Pancreas (tissue), 10 donors: ENCODE measurements at regions not wholly inside any gene's neighbourhood (a gene's known extent, or its start where the extent isn't known, plus 50 kb on each side); places are given as distances from the start of the nearest gene placed in this dataset.
A peak's percentile ranks its signal among the peaks of the same experiment; 100 is the strongest.

Experiments used
- ATAC-seq, 4 donors: fragments of 200-7000 bp; cut with Tn5 transposase; one replicate each; pipeline versions ENCODE4 v1.8.0 to v1.9.1; 2020; ENCODE audit warnings: mild to moderate bottlenecking in 4 of 4, moderate library complexity in 4 of 4
- DNase-seq, 6 donors: peaks; one replicate each; pipeline ENCODE4 v3.0.0-alpha.2; 2020
- FAIRE-seq: peaks from 2 replicates; lab custom pipeline; 2012; peaks lifted over from hg19 to GRCh38; lab: Jason Lieb, UNC
- H3K27ac ChIP-seq, 4 donors: fragments of 200-600 bp; sonication (generic); 1 replicate in 3 of 4; 2 replicates in 1 of 4; pipeline versions ENCODE4 v1.5.0 to v1.8.0; 2020
- H3K27me3 ChIP-seq, 4 donors: fragments of 200-600 bp; one replicate each; pipeline ENCODE4 v1.8.0; 2021
- H3K36me3 ChIP-seq, 3 donors: fragments of 200-600 bp; sonication (generic) in 1 of 3; one replicate each; pipeline versions ENCODE4 v1.5.0 to v1.8.0; 2020 to 2021
- H3K4me1 ChIP-seq, 3 donors: fragments of 200-600 bp; one replicate each; pipeline ENCODE4 v1.8.0; 2021
- H3K4me3 ChIP-seq, 4 donors: fragments of 200-600 bp; sonication (generic) in 2 of 4; one replicate each; pipeline versions ENCODE4 v1.5.0 to v1.8.0; 2020 to 2021
- H3K9me3 ChIP-seq, 4 donors: fragments of 200-600 bp; one replicate each; pipeline ENCODE4 v1.8.0; 2021
- WGBS, 2 donors: extraction: QIAGEN DNeasy Blood & Tissue Kit; methylation state at CpG; one replicate each; pipeline ENCODE4 v1.1.7; 2013; 5-methylcytosine and 5-hydroxymethylcytosine counted together
- intact Hi-C, 3 donors: fragments of 100-400 bp; cut with DNase I; formaldehyde crosslinking; loops; one replicate each; pipeline versions ENCODE4 v1.11.1 to v1.14.2; 2022
- TF ChIP-seq, protein P1 (sequence below), 4 donors: fragments of 200-600 bp; sonication (generic) in 3 of 4; IDR thresholded peaks; one replicate each; pipeline versions ENCODE4 v1.5.0 to v1.8.0; 2021; ENCODE audit warnings: antibody characterized with exemption in 4 of 4
- donor health status: healthy with polysubstance abuse.
- donor health status: DM: no; HTN: no; CAD: no; lungs with moderate emphysema.
- donor health status: DM: no; HTN: no; CAD: no.
- donor health status: control.
- donor health status: control.
- donor health status: Bipolar disorder and iron deficiency.
- donor health status: DM: yes; HTN: yes; CAD: no.
- donor health status: DM: no; HTN: no; CAD: no.
- donor health status: DM: no; HTN: no; CAD: no.
- donor health status: DM: yes; HTN: yes; CAD: no.

DNA sequence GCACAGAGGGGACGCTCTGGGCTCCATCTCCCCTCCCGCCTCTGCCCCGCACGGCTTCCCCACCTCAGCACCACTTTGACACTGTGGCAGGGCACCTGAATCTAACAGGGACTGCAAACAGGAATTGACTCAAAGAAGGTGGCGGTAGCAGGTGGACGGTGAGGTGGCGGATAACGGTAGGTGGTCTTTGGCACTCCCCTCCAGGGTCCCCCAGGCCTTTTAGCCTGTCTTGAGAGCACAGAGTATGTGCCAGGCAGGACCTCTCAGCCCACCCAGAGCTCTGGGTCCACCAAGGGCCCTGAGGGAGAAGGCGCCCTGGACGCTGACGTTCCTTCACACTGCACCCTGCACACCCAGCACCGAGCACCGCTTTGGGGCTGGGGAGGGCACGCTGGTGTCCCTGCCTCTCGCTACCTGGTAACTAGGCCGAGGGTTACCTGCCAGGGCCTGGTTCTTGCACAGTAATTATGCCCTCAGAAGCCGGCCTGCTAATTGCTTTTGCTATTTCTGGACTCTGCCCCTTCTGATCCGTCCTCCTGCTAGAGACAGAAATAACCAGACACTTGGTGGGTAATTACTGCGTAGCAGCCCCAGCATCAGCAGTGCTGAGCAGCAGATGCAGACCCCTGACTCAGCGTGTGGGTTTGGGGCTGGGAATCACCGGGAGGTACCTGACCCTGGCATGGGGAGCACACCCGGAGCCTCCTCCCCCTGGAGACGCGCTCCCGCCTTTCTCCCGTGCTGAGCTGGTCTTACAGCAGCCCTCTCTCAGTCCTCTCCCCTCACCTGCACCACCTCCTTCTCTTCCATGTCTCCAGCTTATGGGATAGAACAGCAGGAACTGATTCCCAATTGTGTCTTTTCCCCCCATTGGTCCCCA lies 103.3 kb upstream of the B3GAT1 start:
- WGBS, 2 donors = 48 to 50% methylated on average over 25 to 26 of the region's 26 CpGs
- TF ChIP-seq, protein P1, sequence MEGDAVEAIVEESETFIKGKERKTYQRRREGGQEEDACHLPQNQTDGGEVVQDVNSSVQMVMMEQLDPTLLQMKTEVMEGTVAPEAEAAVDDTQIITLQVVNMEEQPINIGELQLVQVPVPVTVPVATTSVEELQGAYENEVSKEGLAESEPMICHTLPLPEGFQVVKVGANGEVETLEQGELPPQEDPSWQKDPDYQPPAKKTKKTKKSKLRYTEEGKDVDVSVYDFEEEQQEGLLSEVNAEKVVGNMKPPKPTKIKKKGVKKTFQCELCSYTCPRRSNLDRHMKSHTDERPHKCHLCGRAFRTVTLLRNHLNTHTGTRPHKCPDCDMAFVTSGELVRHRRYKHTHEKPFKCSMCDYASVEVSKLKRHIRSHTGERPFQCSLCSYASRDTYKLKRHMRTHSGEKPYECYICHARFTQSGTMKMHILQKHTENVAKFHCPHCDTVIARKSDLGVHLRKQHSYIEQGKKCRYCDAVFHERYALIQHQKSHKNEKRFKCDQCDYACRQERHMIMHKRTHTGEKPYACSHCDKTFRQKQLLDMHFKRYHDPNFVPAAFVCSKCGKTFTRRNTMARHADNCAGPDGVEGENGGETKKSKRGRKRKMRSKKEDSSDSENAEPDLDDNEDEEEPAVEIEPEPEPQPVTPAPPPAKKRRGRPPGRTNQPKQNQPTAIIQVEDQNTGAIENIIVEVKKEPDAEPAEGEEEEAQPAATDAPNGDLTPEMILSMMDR (IDR thresholded peaks at IDR 0.05) = no peak
- Histone ChIP-seq H3K27me3 (peaks cover 0 to 7% (median 0%) of the 10 kb centered on the region in 4 donors), H3K36me3 (no peaks in the 10 kb centered on the region), H3K4me1 (no peaks in the 10 kb centered on the region), H3K9me3 (no peaks in the 10 kb centered on the region), H3K27ac (no peak overlapping the region), H3K4me3 (no peak overlapping the region)
- no peak for FAIRE-seq
- peak in 2 of 4 donors; percentile 14 to 40 for ATAC-seq
- peak in 1 of 6 donors; percentile 49 for DNase-seq
- intact Hi-C loops = no loop called here

DNA sequence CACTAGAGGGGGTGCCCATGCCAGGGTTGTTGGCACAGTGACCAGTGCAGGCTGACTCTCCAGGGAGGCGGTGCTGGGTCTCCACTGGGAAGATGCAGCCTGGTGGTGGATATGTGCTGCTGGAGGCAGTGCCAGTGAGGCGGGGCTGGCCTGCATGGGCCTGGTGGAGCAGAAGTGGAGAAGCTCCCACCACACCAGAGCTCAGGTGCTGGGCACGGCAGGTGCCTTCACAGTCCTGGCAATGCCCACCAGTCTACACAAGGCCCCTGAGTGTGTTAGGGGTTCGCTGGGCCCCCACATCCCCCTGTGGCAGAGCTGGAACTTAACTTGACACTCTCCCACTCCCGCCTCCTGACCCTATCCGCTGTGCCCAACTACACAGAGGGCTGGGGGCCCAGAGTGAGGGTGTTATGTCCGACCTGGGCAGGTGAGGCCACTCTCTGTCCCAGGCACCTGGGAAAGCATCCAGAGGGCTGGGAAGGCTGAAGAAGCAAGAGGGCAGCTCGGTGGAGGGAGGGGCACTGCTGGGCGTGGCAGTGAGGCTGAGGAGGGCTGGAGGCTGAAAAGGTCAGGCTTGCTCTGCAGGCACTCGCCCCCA lies 102.4 kb upstream of the B3GAT1 start:
- no peaks in the 10 kb centered on the region for H3K36me3 ChIP-seq
- no peak overlapping the region for H3K4me3 ChIP-seq
- TF ChIP-seq, protein P1 (IDR thresholded peaks at IDR 0.05) = no peak
- no peak for ATAC-seq
- no peak for FAIRE-seq
- no peaks in the 10 kb centered on the region for H3K4me1 ChIP-seq
- no peak overlapping the region for H3K27ac ChIP-seq
- DNase-seq = peak in 1 of 6 donors; percentile 43
- WGBS, 2 donors = 37 to 47% methylated on average over 10 of the region's 10 CpGs
- H3K27me3 ChIP-seq = peaks cover 0 to 7% (median 0%) of the 10 kb centered on the region in 4 donors
- intact Hi-C loops = no loop called here
- no peaks in the 10 kb centered on the region for H3K9me3 ChIP-seq

DNA sequence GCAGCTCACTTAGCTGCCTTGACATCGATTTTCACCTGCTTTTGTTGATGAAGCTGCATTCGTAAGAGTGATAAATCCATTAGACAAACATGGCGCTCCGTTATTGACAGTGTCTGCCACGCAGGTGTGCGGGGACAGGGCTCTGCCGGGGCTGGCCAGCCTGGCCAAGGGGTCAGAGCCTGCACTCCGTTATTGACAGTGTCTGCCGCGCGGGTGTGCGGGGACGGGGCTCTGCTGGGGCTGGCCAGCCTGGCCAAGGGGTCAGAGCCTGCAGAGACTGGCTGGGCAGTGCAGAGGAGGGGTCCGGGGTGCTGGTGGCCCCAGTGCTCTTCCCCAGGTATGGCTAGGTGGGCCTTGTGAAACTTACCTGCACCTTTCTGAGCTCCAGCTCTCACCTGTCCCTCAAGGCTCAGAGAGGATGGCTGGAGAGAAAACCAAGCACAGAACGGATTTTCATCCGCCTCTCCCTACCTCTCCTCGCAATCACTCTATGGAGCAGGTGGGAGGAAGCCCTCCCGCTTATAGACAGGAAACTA lies 101.6 kb upstream of the B3GAT1 start:
- Histone ChIP-seq H3K36me3 (no peaks in the 10 kb centered on the region), H3K4me3 (no peak overlapping the region), H3K27me3 (peaks cover 0 to 3% (median 0%) of the 10 kb centered on the region in 4 donors), H3K27ac (no peak overlapping the region), H3K4me1 (no peaks in the 10 kb centered on the region), H3K9me3 (no peaks in the 10 kb centered on the region)
- FAIRE-seq (no peak), DNase-seq (peak in 1 of 6 donors; percentile 35), ATAC-seq (no peak)
- TF ChIP-seq, protein P1 (IDR thresholded peaks at IDR 0.05) = no peak
- intact Hi-C loops = no loop called here
- WGBS, 2 donors = 27 to 33% methylated on average over 18 of the region's 18 CpGs

DNA sequence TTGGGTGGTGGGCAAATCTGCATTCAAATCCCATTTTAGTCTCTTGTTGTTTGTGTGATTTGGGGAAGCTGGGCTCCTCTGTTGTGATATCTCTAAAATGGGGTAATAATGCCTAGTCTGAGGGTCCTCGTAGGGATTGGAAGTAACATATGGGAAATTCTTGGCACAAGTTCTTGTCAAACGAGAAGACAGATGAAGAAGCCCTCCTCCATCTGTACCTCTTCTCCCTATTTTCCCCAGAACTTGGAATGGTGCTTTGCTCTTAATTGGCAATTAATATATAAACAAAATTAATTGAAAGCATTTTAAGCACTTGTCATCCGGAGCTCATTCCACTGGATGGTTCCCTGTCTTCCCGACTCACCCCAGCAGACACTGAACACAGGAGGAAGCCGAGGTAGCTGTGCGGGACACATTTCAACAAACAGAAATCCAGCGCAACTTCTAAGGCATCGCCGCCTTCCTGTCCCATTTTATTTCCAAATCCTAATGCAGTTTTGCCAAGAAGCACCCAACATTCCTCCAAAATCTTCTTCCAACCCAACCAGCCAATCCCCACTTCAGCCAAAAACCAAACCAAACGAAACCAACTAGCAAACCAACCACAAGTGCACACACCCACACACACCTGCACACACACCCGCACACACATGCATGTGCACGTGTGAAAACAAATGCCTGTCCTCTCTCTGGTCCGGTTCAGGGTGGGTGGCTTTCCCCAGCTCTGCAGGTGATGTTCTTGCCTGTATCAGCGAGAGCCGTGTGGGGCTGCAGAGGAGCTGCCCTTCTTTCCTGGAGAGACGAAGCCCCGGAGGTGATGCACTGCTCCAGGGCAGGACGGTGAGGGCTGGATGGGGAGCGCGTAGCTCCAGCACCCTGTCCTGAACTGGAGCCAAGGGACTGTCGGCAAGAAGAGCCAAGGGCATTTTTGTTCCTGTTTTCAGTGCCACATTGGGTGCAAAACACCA lies 100.8 kb upstream of the B3GAT1 start:
- no peaks in the 10 kb centered on the region for H3K27me3 ChIP-seq
- no peaks in the 10 kb centered on the region for H3K9me3 ChIP-seq
- ATAC-seq (no peak), DNase-seq (peak in 1 of 6 donors; percentile 42), FAIRE-seq (no peak)
- WGBS, 2 donors = 53 to 71% methylated on average over 21 of the region's 21 CpGs
- H3K36me3 ChIP-seq = no peaks in the 10 kb centered on the region
- H3K27ac ChIP-seq = no peak overlapping the region
- intact Hi-C loops = no loop called here
- TF ChIP-seq, protein P1 (IDR thresholded peaks at IDR 0.05) = no peak
- H3K4me3 ChIP-seq = no peak overlapping the region
- H3K4me1 ChIP-seq = no peaks in the 10 kb centered on the region
